IPS-20b (cell line): ENCODE measurements at regions not wholly inside any gene's neighbourhood (a gene's known extent, or its start where the extent isn't known, plus 50 kb on each side); places are given as distances from the start of the nearest gene placed in this dataset.

Experiments
- H3K27ac ChIP-seq: one replicate; pipeline ENCODE4 v1.5.1; 2013; ENCODE audit warnings: low read length
- H3K27me3 ChIP-seq: 2 replicates; pipeline ENCODE4 v1.6.1; 2013; ENCODE audit warnings: mild to moderate bottlenecking, low read length, inconsistent platforms; ENCODE audit not compliant: insufficient read depth
- H3K36me3 ChIP-seq: 2 replicates; pipeline ENCODE4 v1.6.1; 2013; ENCODE audit warnings: low read depth, mild to moderate bottlenecking, inconsistent platforms, low read length, moderate library complexity; ENCODE audit not compliant: insufficient read depth
- H3K4me1 ChIP-seq: 2 replicates; pipeline ENCODE4 v1.6.1; 2013; ENCODE audit warnings: mild to moderate bottlenecking, control low read depth, inconsistent platforms, low read length, moderate library complexity; ENCODE audit not compliant: insufficient read depth
- H3K4me3 ChIP-seq: 2 replicates; pipeline ENCODE4 v1.5.1; 2013; ENCODE audit warnings: mild to moderate bottlenecking, low read length, inconsistent platforms
- H3K9ac ChIP-seq: 2 replicates; pipeline ENCODE4 v1.6.1; 2013; ENCODE audit warnings: low read depth, mild to moderate bottlenecking, inconsistent platforms, low read length, moderate library complexity
- H3K9me3 ChIP-seq: 2 replicates; pipeline ENCODE4 v1.6.1; 2013; ENCODE audit warnings: mild to moderate bottlenecking, low read depth, low read length, inconsistent platforms; ENCODE audit not compliant: insufficient read depth

DNA sequence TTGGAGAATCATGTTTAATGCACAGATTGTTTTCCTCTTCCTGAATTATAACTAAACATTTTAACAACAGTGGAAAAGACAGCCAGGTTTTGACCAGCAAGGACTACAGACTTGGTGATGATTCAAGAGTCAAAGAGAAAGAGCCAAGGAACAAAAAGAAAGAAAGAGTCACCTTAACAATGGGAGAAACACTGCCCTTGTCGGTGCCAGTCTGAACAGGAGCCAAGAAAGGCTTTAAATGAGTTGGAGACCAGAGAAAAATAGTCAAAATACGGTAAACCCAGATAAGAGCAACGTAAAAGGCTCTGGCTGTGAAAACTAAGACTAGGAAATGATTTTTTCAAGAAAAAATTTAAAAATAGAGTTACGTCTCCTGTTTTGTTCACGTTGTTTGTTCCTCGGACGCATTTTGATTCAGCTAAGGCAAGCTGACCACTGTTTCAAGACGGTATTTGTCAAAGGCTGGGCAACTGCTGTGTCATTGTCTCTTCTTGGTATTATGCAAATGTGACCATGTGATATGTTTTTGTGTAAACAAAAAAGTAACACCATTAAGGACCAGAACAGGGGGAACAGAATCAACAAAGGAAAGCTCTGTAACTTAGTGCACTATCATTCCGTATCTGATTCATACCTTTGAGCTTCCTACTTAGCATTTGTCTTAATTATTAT, 634.5 kb downstream of the LIG4 start:
- Histone ChIP-seq H3K9ac (no peak overlapping the region), H3K4me3 (no peak overlapping the region), H3K27me3 (peaks cover 87% of the 10 kb centered on the region), H3K9me3 (no peaks in the 10 kb centered on the region), H3K4me1 (peaks cover 8% of the 10 kb centered on the region), H3K27ac (no peak overlapping the region), H3K36me3 (no peaks in the 10 kb centered on the region)

DNA sequence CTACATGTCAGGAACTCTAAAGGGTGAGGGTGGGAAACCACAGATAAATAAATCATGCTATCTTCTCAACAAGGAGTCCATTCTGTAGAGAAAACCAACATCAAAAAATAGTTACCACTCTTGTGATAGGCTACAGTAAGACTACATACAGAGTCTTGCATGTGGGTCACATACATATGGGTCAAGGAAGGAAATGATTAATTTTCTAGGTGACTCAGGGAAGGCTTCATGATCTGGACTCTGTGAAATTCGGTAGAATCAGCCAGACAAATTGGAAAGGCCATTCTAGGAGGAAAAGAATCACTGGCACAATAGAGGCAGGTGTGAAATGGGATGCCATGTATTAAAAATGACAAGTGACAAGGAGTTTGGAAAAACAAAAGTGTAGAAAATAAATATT, 638.9 kb downstream of the LIG4 start:
- H3K27me3 ChIP-seq = peaks cover 82% of the 10 kb centered on the region
- H3K36me3 ChIP-seq = no peaks in the 10 kb centered on the region
- peaks cover 3% of the 10 kb centered on the region; the same call in 1 of the 2 replicates for H3K9me3 ChIP-seq

DNA sequence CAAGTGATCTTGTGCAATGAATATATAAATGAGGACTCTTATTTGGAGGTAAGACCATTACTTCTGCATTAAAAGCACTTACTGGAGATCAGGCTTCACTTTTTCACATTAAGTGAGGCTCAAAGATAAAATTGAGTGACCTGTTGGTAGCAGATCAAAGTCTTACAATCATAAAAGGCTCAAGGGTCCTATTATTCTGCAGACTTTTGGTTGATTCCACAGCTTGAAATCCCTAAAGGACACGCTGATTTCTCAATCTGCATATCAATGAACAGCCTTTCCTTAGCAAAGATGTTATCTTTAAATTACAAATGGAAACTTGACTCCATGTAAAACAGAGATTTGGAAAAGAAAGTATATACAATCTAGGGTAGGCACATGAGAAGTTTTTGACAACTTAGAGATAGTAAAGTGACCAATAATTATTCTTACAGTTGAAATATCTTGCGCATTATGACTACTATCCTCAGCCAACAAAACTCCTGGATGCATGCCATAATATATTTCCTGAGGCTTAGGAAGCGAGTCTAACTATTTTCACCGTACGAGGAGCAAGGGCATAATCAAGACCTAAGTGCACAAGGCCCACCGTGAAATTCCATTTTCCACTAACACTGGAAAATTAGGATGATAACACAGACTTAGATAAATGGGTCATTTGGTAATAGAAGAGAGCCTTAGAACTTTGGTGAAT, 640.7 kb downstream of the LIG4 start:
- H3K27ac ChIP-seq = no peak overlapping the region
- no peak overlapping the region for H3K9ac ChIP-seq
- H3K9me3 ChIP-seq = peaks cover 3% of the 10 kb centered on the region; the same call in 1 of the 2 replicates
- peak overlapping the region; percentile 30; the same call in 1 of the 2 replicates for H3K4me3 ChIP-seq
- peaks cover 27% of the 10 kb centered on the region for H3K4me1 ChIP-seq
- no peaks in the 10 kb centered on the region for H3K36me3 ChIP-seq
- peaks cover 67% of the 10 kb centered on the region for H3K27me3 ChIP-seq

More for the DNA sequence above, 638.9 kb downstream of the LIG4 start:
- H3K4me1 ChIP-seq = peaks cover 27% of the 10 kb centered on the region
- H3K27ac ChIP-seq = no peak overlapping the region
- no peak overlapping the region for H3K9ac ChIP-seq
- H3K4me3 ChIP-seq = no peak overlapping the region

DNA sequence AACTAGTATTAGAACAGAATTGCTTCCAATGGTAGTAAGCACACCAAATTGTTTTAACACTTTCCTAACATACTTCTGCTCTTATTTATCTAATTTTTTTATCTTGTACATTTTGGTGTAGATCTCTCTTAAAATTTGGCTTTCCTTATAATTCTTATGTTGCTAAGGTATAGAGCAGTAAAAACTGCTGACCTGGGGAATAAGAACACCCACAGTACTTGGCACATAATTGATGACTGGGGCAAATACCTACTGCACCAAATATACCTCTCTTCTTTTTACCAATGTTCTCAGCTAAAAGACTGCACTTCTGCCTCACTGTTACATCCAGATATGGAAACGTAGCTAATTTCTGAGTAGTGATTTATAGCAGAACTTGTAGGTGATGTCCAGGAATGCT, 642.2 kb downstream of the LIG4 start:
- Histone ChIP-seq H3K9me3 (peaks cover 3% of the 10 kb centered on the region; the same call in 1 of the 2 replicates), H3K27me3 (peaks cover 54% of the 10 kb centered on the region), H3K27ac (no peak overlapping the region), H3K4me3 (no peak overlapping the region), H3K36me3 (no peaks in the 10 kb centered on the region), H3K9ac (no peak overlapping the region), H3K4me1 (peaks cover 27% of the 10 kb centered on the region)

DNA sequence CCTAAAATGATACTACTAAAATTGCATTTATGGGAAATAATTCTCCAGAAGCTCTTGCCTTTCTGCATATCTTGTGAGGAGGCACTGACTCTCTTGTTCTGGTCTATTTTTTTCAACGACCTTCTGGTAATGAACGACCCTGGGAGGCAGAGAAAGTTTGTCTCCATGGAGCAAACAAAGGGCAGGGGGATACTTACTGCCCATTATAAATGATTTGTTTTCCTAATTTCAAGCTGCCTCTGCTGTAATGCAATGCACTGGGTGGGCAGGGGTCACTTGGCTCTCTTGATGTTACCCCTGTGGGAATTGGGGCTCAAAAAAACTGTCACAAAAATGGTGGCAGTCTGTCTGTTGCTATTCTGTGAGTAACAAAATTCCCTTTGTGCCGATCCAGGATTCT, 643.2 kb downstream of the LIG4 start:
- Histone ChIP-seq H3K9me3 (peaks cover 3% of the 10 kb centered on the region; the same call in 1 of the 2 replicates), H3K4me3 (no peak overlapping the region), H3K36me3 (no peaks in the 10 kb centered on the region), H3K4me1 (peaks cover 27% of the 10 kb centered on the region), H3K9ac (no peak overlapping the region), H3K27me3 (peaks cover 44% of the 10 kb centered on the region), H3K27ac (no peak overlapping the region)

DNA sequence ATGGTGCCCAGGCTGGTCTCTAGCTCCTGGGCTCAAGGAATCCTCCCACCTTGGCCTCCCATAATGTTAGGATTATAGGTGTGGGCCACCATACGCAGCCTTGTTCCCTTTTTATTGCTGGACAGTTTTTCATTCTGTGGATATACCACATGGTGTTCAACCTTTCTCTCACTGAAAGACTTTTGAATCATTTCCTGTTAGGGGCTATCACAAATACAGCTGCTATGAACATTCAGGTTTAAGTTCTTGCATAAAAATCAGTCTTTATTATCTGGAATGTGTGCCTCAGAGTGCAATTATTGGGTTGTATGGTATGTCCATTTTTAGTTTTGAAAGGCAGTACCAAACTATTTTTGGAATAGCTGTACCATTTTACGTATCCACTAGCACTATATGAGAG, 647.2 kb downstream of the LIG4 start:
- H3K9ac ChIP-seq = no peak overlapping the region
- H3K27me3 ChIP-seq = peaks cover 9% of the 10 kb centered on the region
- H3K4me3 ChIP-seq = no peak overlapping the region
- H3K27ac ChIP-seq = no peak overlapping the region
- H3K9me3 ChIP-seq = no peaks in the 10 kb centered on the region
- H3K4me1 ChIP-seq = peaks cover 4% of the 10 kb centered on the region; the same call in 1 of the 2 replicates
- no peaks in the 10 kb centered on the region for H3K36me3 ChIP-seq

DNA sequence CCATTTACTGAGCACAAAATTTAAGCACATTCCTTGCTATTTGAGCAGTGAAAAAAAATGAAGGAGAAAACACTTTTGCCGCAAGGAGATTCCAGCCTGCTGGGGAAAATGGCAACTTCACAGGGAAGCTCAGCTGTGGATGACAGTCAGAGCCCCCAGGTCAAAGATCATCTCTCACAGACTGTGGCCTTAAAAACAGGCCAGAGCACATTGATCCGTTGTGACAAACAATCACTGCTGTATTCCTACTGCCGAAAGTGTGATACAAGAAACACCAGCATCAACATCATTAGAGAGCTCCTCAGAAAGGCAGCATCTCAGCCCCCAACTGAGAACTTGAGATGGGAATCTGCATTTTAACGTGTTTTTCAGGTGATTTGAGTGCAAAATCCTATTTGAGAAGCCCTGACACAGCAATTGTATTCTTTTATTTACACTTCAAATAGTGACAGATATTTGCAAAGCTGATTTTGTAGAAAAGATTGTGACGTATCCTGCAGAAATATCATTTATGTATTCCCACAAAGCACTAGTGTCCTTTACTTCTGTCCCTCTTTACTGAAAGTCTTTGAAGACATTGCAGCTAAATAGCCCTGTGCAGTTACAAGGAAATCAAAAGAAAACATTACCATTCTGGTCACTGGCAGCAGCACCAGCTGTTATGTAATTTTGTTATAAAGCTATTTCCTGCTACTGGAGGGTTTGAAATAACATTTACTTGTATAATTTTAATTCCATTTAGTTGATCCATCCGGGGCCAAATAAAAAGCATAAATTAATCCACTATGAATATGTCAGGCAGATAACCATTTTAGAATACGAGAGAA, 652.0 kb downstream of the LIG4 start:
- Histone ChIP-seq H3K9ac (no peak overlapping the region), H3K27me3 (no peaks in the 10 kb centered on the region), H3K4me1 (peaks cover 20% of the 10 kb centered on the region), H3K4me3 (no peak overlapping the region), H3K27ac (no peak overlapping the region), H3K36me3 (no peaks in the 10 kb centered on the region), H3K9me3 (no peaks in the 10 kb centered on the region)

DNA sequence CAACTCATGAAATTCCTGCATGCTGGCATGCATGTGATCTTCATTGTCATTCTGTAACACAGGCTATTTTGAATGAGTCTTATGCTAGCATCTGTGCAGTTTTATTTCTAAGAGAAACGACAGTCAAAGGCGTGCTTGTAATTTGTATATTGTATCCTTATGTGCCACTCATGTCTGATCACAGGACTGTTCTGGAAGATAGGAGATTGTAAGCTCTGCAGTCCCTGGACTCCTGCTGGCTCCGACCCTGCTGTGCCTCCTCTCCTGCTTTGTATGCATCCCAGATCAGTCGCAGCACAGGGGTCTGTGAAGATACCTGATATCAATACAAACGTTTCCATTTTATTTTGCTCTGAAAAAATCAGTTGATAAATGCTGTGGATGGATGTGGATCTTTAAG, 653.1 kb downstream of the LIG4 start:
- H3K27ac ChIP-seq = no peak overlapping the region
- no peaks in the 10 kb centered on the region for H3K36me3 ChIP-seq
- peaks cover 20% of the 10 kb centered on the region for H3K4me1 ChIP-seq
- H3K27me3 ChIP-seq = no peaks in the 10 kb centered on the region
- no peak overlapping the region for H3K4me3 ChIP-seq
- no peaks in the 10 kb centered on the region for H3K9me3 ChIP-seq
- no peak overlapping the region for H3K9ac ChIP-seq

DNA sequence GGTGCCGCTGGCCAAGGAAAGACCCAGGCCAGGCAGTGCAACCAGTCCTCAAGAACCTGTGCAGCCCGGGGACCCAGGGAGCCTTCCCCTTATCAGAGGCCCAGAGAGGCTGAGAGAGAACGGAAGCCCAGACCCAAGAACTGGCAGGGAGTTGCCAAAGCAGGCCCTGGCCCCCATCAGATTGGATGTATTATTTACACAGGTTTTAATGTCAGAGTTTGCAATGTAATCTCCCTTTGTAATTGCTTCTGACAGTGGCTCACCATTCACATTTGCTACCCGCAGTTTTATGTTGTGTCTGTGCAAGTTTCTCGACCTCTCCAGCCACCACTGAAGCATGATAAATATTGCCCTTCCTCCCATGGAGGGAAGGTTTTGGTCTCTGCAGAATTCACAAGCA, 660.9 kb downstream of the LIG4 start:
- Histone ChIP-seq H3K9ac (no peak overlapping the region), H3K27me3 (no peaks in the 10 kb centered on the region), H3K9me3 (no peaks in the 10 kb centered on the region), H3K36me3 (no peaks in the 10 kb centered on the region), H3K4me3 (no peak overlapping the region), H3K4me1 (no peaks in the 10 kb centered on the region), H3K27ac (no peak overlapping the region)

DNA sequence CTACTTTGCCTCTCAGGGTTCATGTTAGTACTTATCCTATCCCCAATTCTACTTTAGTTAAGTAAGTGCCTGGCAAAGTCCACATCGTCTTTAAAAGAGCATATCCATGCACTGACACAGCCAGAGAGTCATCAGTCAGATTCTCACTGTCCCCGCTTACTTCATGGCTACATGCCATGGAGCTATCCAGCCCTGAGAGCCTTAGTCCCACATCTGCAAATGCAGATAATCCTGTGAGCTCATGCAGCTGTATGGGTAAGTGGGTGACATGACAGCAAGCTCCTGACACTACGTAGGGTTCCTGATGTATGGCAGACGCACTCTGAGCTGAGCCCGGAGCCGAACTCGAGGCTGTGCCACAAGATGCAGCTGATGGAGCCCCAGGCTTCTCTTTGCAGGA, 661.5 kb downstream of the LIG4 start:
- Histone ChIP-seq H3K4me1 (no peaks in the 10 kb centered on the region), H3K27ac (no peak overlapping the region), H3K9me3 (no peaks in the 10 kb centered on the region), H3K9ac (no peak overlapping the region), H3K27me3 (no peaks in the 10 kb centered on the region), H3K4me3 (no peak overlapping the region), H3K36me3 (no peaks in the 10 kb centered on the region)

DNA sequence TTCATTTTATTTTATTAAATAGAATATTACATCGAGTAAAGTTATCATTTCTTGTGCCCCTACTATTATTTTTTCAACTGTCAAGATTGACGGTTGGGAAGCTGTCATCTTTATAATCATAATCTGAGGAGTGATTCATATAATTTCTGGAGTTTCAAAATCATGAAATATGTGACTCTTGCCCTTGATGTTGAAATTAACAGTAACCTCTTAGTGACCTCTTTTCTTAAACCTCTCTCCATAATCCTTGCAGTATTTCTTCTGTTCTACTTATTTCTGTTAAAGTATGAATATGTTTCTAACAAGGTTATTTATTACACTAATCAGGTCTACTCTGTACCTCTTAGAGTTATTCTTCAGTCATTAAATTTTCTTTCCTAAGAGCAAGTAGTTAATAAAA, 663.8 kb downstream of the LIG4 start:
- no peak overlapping the region for H3K9ac ChIP-seq
- H3K27me3 ChIP-seq = no peaks in the 10 kb centered on the region
- H3K36me3 ChIP-seq = no peaks in the 10 kb centered on the region
- H3K9me3 ChIP-seq = no peaks in the 10 kb centered on the region
- H3K4me1 ChIP-seq = no peaks in the 10 kb centered on the region
- no peak overlapping the region for H3K4me3 ChIP-seq
- H3K27ac ChIP-seq = no peak overlapping the region
